HCT116 (cell line): ENCODE measurements at regions not wholly inside any gene's neighbourhood (a gene's known extent, or its start where the extent isn't known, plus 50 kb on each side); places are given as distances from the start of the nearest gene placed in this dataset.

Source experiments
- ATAC-seq: fragments of 200-7000 bp; cut with Tn5 transposase; 2 replicates; pipeline ENCODE4 v1.9.1; 2020; ENCODE audit warnings: mild to moderate bottlenecking, moderate library complexity
- BruUV-seq: library from RNA; stranded (reverse); fragments of 400-500 nt; replicated peaks from 2 replicates; lab custom pipeline; 2021; lab: Mats Ljungman, UMichigan
- CTCF ChIA-PET: fragments of 300-600 bp; sonication (Branson Sonifier 250); formaldehyde crosslinking; loops from one replicate; lab custom pipeline; 2021; ENCODE audit warnings: antibody characterized with exemption; lab: Charles Lee
- POLR2A ChIA-PET: fragments of 300-600, 350-600 bp; sonication (Branson Sonifier 250); formaldehyde crosslinking; loops from one replicate; lab custom pipeline; 2021; ENCODE audit warnings: antibody characterized with exemption; lab: Charles Lee
- RAD21 ChIA-PET, 2 experiments: fragments of 300-600 bp; sonication (Branson Sonifier 250); formaldehyde crosslinking; loops; one replicate each; lab custom pipeline; 2023; ENCODE audit warnings: low total read pairs in 2 of 2; ENCODE audit not compliant: uncharacterized antibody in 2 of 2, unreplicated experiment in 2 of 2, low non-redundant PET in 1 of 2; lab: Charles Lee
- DNase-seq: peaks from one replicate; pipeline ENCODE4 v3.0.0-alpha.2; 2010; ENCODE audit warnings: low read depth, low spot score
- H2AFZ ChIP-seq: fragments of 200-600 bp; shearing (Covaris generic), sonication (generic); 2 replicates; pipeline ENCODE4 v1.6.1; 2017; ENCODE audit warnings: low read depth, mixed run types, mixed read lengths, antibody characterized with exemption, low read length; ENCODE audit not compliant: poor library complexity, severe bottlenecking
- H3K27ac ChIP-seq: 2 replicates; pipeline ENCODE4 v1.5.1; 2012; ENCODE audit warnings: low read depth, low read length
- H3K27me3 ChIP-seq: fragments of 200-600 bp; sonication (generic); 2 replicates; pipeline ENCODE4 v1.6.1; 2016; ENCODE audit warnings: mixed run types, low read length, mixed read lengths; ENCODE audit not compliant: insufficient read depth
- H3K36me3 ChIP-seq, 2 experiments: fragments of 200-500 bp in 1 of 2; fragments of 200-600 bp in 1 of 2; sonication (Bioruptor generic) in 1 of 2; sonication (generic) in 1 of 2; 2 replicates each; pipeline versions ENCODE4 v1.5.1 to v1.6.1; 2014 to 2016; ENCODE audit warnings: low read length in 2 of 2, inconsistent platforms in 1 of 2, mixed read lengths in 1 of 2, mixed run types in 1 of 2; ENCODE audit not compliant: insufficient read depth in 2 of 2, control insufficient read depth in 1 of 2
- H3K4me1 ChIP-seq, 2 experiments: fragments of 200-600 bp in 1 of 2; sonication (generic) in 1 of 2; 2 replicates each; pipeline versions ENCODE4 v1.5.1 to v1.6.1; 2012 to 2017; ENCODE audit warnings: low read length in 2 of 2, inconsistent platforms in 1 of 2, mild to moderate bottlenecking in 1 of 2, mixed read lengths in 1 of 2, mixed run types in 1 of 2, moderate library complexity in 1 of 2; ENCODE audit not compliant: insufficient read depth in 2 of 2, control insufficient read depth in 1 of 2
- H3K4me2 ChIP-seq: fragments of 200-600 bp; sonication (generic); 2 replicates; pipeline ENCODE4 v1.6.1; 2017; ENCODE audit warnings: mixed run types, low read length, mixed read lengths
- H3K4me3 ChIP-seq, 2 experiments: fragments of 200-600 bp in 1 of 2; sonication (generic) in 1 of 2; replicated peaks in 1 of 2; 2 replicates each; pipeline ENCODE4 v1.5.1; 2011 to 2016; ENCODE audit warnings: low read length in 2 of 2, control low read depth in 1 of 2, low read depth in 1 of 2, mild to moderate bottlenecking in 1 of 2, mixed read lengths in 1 of 2, mixed run types in 1 of 2
- H3K79me2 ChIP-seq: fragments of 200-600 bp; sonication (generic); 2 replicates; pipeline ENCODE4 v1.6.1; 2017; ENCODE audit warnings: mild to moderate bottlenecking, mixed run types, low read length, moderate library complexity, mixed read lengths; ENCODE audit not compliant: insufficient read depth
- H3K9ac ChIP-seq: fragments of 200-600 bp; sonication (generic); 2 replicates; pipeline ENCODE4 v1.6.1; 2016; ENCODE audit warnings: low read length, mixed read lengths
- H3K9me2 ChIP-seq: fragments of 200-600 bp; sonication (generic), shearing (Covaris generic); 2 replicates; pipeline ENCODE4 v1.6.1; 2017; ENCODE audit warnings: mixed run types, mild to moderate bottlenecking, moderate library complexity; ENCODE audit not compliant: insufficient read depth
- H3K9me3 ChIP-seq, 2 experiments: fragments of 200-500 bp in 1 of 2; fragments of 200-600 bp in 1 of 2; sonication (Bioruptor generic) in 1 of 2; sonication (generic) in 1 of 2; 2 replicates each; pipeline ENCODE4 v1.6.1; 2014 to 2017; ENCODE audit warnings: low read length in 2 of 2, mixed read lengths in 2 of 2, inconsistent platforms in 1 of 2, low read depth in 1 of 2, mild to moderate bottlenecking in 1 of 2, mixed run types in 1 of 2, moderate library complexity in 1 of 2; ENCODE audit not compliant: control insufficient read depth in 1 of 2, insufficient read depth in 1 of 2
- H4K20me1 ChIP-seq: fragments of 200-600 bp; sonication (generic), shearing (Covaris generic); 2 replicates; pipeline ENCODE4 v1.6.1; 2017; ENCODE audit warnings: mixed run types, mild to moderate bottlenecking, moderate library complexity; ENCODE audit not compliant: insufficient read depth
- ATF3 ChIP-seq: IDR thresholded peaks from 2 replicates; pipeline ENCODE4 v1.6.1; 2012
- ELF1 ChIP-seq: IDR thresholded peaks from 2 replicates; pipeline ENCODE4 v1.6.1; 2012; ENCODE audit warnings: low read depth, borderline replicate concordance
- EZH2 ChIP-seq: fragments of 200-600 bp; sonication (generic); IDR thresholded peaks from 2 replicates; pipeline ENCODE4 v1.6.1; 2017; ENCODE audit warnings: antibody characterized with exemption, mixed run types
- EZH2phosphoT487 ChIP-seq: fragments of 200-600 bp; IDR thresholded peaks from 2 replicates; pipeline ENCODE4 v1.6.1; 2018; ENCODE audit warnings: antibody characterized with exemption, borderline replicate concordance
- FOSL1 ChIP-seq: IDR thresholded peaks from 2 replicates; pipeline ENCODE4 v1.6.1; 2012; ENCODE audit warnings: low read depth
- JUND ChIP-seq: IDR thresholded peaks from 2 replicates; pipeline ENCODE4 v1.6.1; 2012
- MAX ChIP-seq: IDR thresholded peaks from 2 replicates; pipeline ENCODE4 v1.6.1; 2012
- POLR2A ChIP-seq: IDR thresholded peaks from 2 replicates; pipeline ENCODE4 v1.7.0; 2011; ENCODE audit warnings: borderline replicate concordance; ENCODE audit not compliant: insufficient read depth, insufficient read length; ENCODE audit errors: extremely low read depth
- POLR2AphosphoS5 ChIP-seq: IDR thresholded peaks from 2 replicates; pipeline ENCODE4 v1.6.1; 2011; ENCODE audit warnings: mild to moderate bottlenecking, low read depth, low read length, moderate library complexity
- REST ChIP-seq: IDR thresholded peaks from 2 replicates; pipeline ENCODE4 v1.6.1; 2012; ENCODE audit warnings: low read depth
- SRF ChIP-seq: IDR thresholded peaks from 2 replicates; pipeline ENCODE4 v1.6.1; 2012; ENCODE audit warnings: low read depth
- TCF7L2 ChIP-seq: IDR thresholded peaks from 2 replicates; pipeline ENCODE4 v1.7.0; 2011; ENCODE audit warnings: borderline replicate concordance, inconsistent platforms; ENCODE audit not compliant: insufficient read depth, insufficient read length; ENCODE audit errors: extremely low read depth
- ZFX ChIP-seq: fragments of 450-650 bp; IDR thresholded peaks from 2 replicates; pipeline ENCODE4 v1.6.1; 2017
- ZNF274 ChIP-seq: fragments of 200-500 bp; sonication (Bioruptor generic); IDR thresholded peaks from 2 replicates; pipeline ENCODE4 v1.6.1; 2014; ENCODE audit warnings: mild to moderate bottlenecking, low read depth, low read length, inconsistent platforms
- intact Hi-C: fragments of 100-400 bp; cut with micrococcal nuclease; formaldehyde crosslinking; loops from 2 replicates; pipeline ENCODE4 v1.10.0; 2022

- TF ChIP-seq REST, result no peak
- TF ChIP-seq EZH2, result no peak
- Histone ChIP-seq H3K4me1 (no peaks in the 10 kb centered on the region), H3K9me2 (no peaks in the 10 kb centered on the region), H3K4me2 (no peak overlapping the region), H3K4me3 (no peak overlapping the region), H3K9me3 (peaks cover 13 to 33% of the 10 kb centered on the region in 2 experiments), H3K9ac (no peak overlapping the region), H3K79me2 (no peaks in the 10 kb centered on the region), H3K36me3 (no peaks in the 10 kb centered on the region), H3K27ac (no peak overlapping the region), H2AFZ (no peak overlapping the region), H3K27me3 (no peaks in the 10 kb centered on the region), H4K20me1 (no peaks in the 10 kb centered on the region)
- POLR2A ChIA-PET, result no interaction called here
- no TSS peak for BruUV-seq
- CTCF ChIA-PET, result no interaction called here
- DNase-seq, result no peak
- RAD21 ChIA-PET, result no interaction called here
- no peak for ATAC-seq
- intact Hi-C loops, result no loop called here
These were observed 986.9 kb downstream of the CDH18 start for GRCh38 chr5:19001054-19001453.

GRCh38 chr5:19001539-19001938, 986.5 kb downstream of the CDH18 start:
- H3K36me3 ChIP-seq, result no peaks in the 10 kb centered on the region
- no peak overlapping the region for H3K9ac ChIP-seq
- H3K4me1 ChIP-seq, result no peaks in the 10 kb centered on the region
- TF ChIP-seq ZNF274 (no peak), ATF3 (no peak), POLR2AphosphoS5 (no peak), ELF1 (no peak), JUND (no peak), ZFX (no peak), FOSL1 (no peak), EZH2phosphoT487 (no peak), SRF (no peak), TCF7L2 (no peak), MAX (no peak), POLR2A (no peak)
- no peaks in the 10 kb centered on the region for H3K9me2 ChIP-seq
- no peak for ATAC-seq
- ChIA-PET CTCF (no interaction called here), POLR2A (no interaction called here), RAD21 (no interaction called here)
- no TSS peak for BruUV-seq
- no peak overlapping the region for H2AFZ ChIP-seq
- H3K9me3 ChIP-seq, result peaks cover 13 to 33% of the 10 kb centered on the region in 2 experiments; a peak in 3 of 4 replicates
- no peak overlapping the region for H3K4me3 ChIP-seq
- no peaks in the 10 kb centered on the region for H3K79me2 ChIP-seq
- H3K27ac ChIP-seq, result no peak overlapping the region
- DNase-seq, result no peak
- H3K4me2 ChIP-seq, result no peak overlapping the region
- H3K27me3 ChIP-seq, result no peaks in the 10 kb centered on the region
- intact Hi-C loops, result no loop called here
- H4K20me1 ChIP-seq, result no peaks in the 10 kb centered on the region
